Panc1 (cell line): ENCODE measurements at regions not wholly inside any gene's neighbourhood (a gene's known extent, or its start where the extent isn't known, plus 50 kb on each side); places are given as distances from the start of the nearest gene placed in this dataset.

ENCODE experiments used
- CTCF ChIP-seq: fragments of 450-650 bp; IDR thresholded peaks from 2 replicates; pipeline ENCODE4 v1.5.1; 2017; ENCODE audit warnings: mild to moderate bottlenecking
- POLR2AphosphoS5 ChIP-seq: IDR thresholded peaks from 2 replicates; pipeline ENCODE4 v1.6.1; 2012; ENCODE audit warnings: mild to moderate bottlenecking, low read depth, low read length, moderate library complexity
- REST ChIP-seq, 2 experiments: IDR thresholded peaks; 2 replicates each; pipeline ENCODE4 v1.6.1; 2011 to 2012; ENCODE audit warnings: low read depth in 2 of 2, control low read depth in 1 of 2, low read length in 1 of 2, mild to moderate bottlenecking in 1 of 2, moderate library complexity in 1 of 2; ENCODE audit not compliant: insufficient read depth in 1 of 2
- SIN3A ChIP-seq: IDR thresholded peaks from 2 replicates; pipeline ENCODE4 v1.6.1; 2012; ENCODE audit warnings: low read depth, mild to moderate bottlenecking, low read length, moderate library complexity, borderline replicate concordance; ENCODE audit not compliant: insufficient read depth
- TCF7L2 ChIP-seq: IDR thresholded peaks from 2 replicates; pipeline ENCODE4 v1.6.1; 2011; ENCODE audit warnings: mild to moderate bottlenecking, low read depth, low read length, inconsistent platforms

GRCh38 chr3:181609030-181609767 lies 102.5 kb upstream of the SOX2 start:
- TF ChIP-seq CTCF (no peak), TCF7L2 (no peak), REST (IDR thresholded peaks at IDR 0.05; ENCODE audit: insufficient read depth in 1 of 2, low read depth in 2 of 2, low read length in 1 of 2) (no peak), POLR2AphosphoS5 (no peak), SIN3A (no peak)
